NCI-H69 (cell line): ENCODE measurements at regions not wholly inside any gene's neighbourhood (a gene's known extent, or its start where the extent isn't known, plus 50 kb on each side); places are given as distances from the start of the nearest gene placed in this dataset.

Experiments used
- DNase-seq: peaks from one replicate; lab custom pipeline; 2025; lab: John Stamatoyannopoulos, UW

DNA sequence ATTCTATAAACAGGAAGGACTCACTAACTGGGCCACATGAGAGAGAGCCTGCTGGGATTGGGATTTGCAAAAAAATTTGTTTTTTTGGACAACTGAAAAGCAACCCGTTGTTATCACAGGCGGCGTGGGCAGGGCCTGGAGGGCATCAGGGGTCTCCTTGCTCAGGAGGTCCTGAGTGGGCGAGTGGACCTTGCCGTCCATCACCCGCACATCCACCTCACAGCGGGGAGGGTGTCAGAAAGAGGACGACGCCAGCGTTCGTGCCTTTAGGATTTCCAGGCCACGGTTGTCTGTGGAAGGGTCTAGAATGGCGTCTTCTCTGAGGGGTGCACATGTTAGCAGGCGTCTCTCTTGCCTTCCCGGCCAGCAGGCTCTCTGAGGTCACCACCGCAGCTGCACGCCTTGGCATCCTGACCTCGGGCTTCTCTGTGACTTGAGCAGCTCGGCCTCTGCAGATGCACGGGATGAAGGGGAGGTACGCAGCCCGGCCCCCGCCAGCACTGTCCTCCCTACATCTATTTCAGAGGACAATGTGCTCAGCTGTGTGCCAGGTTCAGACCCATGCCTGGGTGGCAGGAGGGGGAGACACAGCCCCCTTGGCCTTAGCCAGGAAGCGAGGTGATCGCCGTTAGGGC lies 749.5 kb downstream of the BRD1 start:
- no peak for DNase-seq

DNA sequence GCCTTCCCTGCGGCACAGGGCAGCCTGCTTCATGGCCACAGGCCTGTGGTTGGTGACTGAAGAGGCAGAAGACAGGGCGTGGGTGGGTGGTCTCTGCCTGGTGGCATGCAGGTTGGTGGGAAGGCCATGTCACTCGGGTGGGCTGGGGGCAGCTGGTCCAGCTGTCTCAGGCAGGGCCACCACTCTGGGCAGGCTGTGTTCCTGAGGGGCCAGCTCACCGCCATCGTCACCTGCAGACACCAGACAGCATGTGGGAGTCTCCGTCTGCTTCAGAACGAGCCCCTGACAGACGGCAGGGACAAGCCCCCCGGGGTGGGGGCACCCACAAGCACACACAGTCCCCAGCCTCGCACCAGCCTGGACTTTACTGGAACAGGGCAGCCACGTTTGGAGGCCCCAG lies 750.1 kb downstream of the BRD1 start:
- DNase-seq: no peak

DNA sequence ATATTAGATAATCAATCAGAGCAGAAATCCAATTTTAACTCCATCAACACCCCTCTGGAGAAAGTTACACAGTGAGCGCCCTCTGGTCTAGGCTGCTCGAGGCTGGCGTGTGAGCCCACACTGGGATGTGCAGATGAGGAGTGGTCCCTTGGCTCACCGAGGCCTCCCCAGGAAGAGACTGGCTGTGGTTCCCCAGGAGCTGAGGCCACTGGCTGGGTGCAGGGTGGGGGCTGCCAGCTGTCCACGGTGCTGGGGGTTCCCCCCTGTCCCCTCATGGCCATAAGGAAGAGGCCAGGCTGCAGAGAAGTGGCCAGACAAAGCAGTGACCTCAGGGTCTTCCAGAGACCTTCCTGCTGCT lies 750.7 kb downstream of the BRD1 start:
- no peak for DNase-seq

DNA sequence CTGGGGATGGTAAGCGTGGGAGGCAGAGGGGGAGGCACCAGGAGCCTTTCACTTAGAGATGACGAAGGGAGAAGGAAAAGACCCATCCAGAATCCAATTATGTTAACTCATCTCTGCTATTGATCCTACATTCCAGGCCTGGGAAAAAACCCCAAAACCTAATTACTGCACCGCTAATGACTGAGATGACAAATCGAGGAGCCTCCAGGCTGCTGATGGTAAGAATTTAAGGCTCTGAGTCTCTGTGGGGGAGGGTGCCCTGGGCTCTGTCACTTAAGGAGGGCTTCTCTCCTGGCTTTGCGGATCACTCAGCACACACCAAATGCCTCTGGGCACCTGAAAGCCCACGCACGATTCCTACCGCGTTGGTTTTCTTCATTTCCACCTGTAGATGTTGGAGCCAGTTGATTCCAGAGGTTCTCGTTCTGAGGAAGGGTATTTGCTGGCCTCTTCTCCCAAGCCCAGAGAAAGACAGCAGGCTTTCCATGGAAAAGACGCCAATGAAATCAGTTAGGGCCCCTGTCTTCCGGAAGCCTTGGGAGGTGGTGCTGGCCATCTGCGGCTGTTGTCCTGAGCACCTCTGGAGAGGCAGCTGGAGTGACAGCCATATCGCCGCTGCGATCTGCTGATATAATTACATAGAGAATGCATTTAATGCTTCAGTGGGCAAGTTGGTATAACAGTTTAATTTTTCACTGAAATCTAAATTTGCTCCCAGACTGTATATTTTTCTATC lies 751.2 kb downstream of the BRD1 start:
- DNase-seq: no peak

DNA sequence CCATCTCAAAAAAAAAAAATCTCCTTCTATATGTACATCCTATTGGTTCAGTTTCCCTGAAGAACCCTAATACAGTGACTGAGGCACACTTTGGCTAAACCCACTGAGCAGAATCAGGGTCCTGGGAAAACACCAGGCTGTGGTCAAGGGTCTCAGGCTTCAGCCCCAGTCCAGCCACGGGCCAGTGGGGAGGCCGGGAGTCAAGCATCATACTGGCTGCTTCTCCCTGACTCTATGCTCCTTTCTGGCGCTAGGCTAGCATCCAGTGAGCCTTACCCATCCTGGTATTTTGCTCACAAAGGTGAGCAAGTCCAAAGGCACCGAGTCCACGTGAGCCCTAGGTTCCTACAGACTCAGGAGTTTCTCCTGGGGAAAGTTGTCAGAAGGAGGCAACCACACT lies 752.5 kb downstream of the BRD1 start:
- no peak for DNase-seq

DNA sequence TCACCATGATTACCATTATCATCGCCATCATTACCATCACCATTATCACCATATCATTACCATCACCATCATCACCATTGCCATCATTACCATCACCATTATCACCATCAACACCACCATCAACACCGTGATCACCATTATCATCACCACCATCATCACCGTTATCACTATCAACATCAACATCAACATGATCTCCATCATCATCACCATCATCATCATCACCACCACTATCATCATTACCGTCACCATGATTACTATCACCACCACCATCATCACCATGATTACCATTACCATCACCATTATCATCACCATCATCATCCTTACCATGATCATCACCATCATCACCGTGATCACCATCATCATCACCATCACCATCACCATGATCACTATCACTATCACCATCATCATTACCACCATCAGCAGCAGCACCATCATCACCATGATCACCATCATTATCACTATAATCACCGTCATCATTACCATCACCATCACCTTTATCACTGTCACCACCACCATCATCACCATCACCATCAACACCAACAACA lies 753.7 kb downstream of the BRD1 start:
- no peak for DNase-seq

DNA sequence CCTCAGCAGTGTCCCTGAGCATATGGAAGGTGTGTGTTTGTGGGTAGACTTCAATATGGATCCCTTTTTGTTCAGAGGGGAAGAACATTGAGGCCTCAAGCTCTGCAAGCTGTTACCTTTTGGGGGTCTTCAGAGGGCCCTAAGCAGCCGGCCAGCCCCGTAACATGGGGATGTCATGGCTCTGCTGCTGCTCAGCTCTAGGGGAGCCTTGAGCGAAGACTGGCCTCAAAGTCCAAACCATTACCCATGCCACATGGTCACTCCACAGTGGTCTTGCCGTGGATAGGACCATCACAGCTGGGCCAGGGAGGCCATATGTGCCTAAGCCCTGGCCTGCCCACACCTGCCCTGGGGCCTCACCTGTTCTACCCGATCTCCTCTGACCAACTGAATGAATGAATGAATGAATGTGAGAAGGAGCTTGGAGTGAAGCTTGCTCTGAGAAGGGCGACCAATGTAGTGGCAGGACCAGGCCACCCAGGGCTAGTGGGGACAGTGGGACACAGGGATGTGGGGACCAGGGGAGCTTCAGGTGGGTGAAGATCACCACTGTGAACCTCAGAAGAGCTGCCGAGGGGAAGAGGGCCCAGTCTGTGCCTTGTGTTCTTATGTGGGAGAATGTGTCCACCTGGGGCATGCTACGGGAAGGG lies 754.6 kb downstream of the BRD1 start:
- DNase-seq: no peak

DNA sequence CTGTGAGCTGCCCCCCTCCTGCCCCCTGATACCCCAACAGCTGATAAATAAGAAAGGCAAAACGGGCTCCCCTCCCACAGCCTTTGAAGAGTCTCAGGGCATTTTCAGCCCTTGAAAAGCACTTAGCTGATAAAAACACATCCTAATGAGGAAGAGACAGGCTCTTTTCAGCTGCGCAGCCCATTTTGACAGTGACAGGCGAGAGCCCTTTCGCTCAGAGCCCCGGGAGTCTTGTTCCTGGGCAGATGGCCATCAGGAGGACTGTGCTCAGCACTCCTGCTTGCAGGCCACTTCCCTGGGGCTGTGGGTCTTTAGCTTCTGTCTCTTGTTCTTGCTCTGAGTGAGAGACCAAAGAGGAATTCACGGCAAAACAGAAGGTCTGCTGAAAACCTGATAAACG lies 757.2 kb downstream of the BRD1 start:
- DNase-seq: no peak

DNA sequence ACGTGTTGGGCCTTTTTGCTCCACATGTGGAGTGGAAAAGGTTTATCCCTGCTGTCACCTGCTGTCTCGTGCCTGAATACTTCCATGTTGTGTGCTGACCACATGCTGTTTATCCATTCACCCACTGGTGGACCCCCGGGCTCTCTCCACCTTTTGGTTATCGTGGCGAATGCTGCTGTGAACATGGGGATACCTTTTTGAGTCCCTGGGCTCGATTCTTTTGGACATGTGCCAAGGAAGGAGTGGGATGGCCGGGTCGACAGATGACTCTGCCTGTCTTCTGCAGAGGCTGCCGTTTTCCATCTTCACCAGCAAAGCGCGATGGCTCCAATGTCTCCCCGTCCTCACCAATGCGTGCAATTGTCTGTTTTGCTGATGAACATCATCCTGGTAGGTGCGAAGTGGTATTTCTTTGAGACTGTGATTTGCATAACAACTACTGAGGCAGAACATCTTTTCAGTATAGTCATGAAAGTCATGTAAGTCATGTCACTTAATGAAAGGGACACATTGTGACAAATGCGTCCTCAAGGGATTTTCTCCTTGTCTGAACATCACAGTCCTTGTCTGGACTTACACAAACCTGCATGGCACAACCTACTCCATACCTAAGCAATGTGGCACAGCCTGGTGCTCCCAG lies 758.7 kb downstream of the BRD1 start:
- no peak for DNase-seq

DNA sequence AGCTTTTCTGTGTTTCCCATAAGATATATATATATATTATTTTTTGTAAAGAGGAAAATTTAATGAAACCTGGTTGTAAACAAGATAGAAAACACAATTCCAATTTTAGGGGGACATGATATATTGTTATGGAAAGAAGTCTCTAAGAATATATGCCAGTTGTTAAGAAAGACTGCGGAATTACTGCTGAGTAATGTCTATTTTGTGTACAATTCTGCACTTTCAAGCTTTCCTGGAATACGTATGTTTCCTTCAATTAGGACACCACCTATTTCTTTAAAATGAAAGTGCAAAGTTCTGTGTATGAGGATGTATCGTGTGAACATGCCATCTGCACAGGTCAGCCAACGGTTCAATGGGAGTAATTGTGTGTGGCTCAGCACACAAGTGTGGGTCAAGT lies 760.2 kb downstream of the BRD1 start:
- peak; percentile 16 for DNase-seq

DNA sequence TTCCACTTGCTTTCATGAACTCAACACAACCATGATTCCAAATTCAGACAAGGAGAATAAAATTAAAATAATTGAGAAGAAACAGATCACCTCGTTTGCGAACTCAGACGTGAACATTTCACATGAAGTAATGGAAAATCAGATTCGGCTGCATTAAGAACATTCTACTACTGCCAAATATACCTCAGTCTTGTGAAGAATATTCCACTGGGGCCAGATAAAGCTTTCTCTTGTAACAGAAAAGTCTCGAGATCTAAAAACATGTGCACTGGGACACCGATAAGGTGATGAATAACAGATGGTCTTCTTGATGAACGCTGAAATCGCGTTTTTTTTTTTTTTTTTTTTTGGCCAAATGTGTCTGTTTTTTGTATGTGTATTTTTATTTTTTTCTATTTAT lies 761.1 kb downstream of the BRD1 start:
- DNase-seq: no peak

DNA sequence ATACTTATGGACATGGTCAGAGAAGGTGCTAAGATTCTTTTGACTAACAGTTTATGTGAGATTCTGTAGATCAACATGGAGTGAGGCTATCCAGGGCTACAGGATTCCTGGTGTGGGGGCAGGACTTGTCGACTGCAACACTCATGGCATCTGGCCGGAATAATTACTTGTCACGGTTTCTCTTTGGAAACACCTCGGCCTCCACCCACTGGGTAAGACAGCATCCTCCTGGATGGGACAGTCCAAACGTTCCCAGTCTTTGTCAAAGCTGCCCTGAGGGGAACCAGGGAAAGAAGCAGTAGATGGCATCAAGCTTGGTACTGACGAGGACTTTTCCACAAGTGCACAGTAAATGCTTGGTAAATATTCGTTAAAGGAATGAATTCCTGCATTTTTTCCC lies 762.8 kb downstream of the BRD1 start:
- no peak for DNase-seq

DNA sequence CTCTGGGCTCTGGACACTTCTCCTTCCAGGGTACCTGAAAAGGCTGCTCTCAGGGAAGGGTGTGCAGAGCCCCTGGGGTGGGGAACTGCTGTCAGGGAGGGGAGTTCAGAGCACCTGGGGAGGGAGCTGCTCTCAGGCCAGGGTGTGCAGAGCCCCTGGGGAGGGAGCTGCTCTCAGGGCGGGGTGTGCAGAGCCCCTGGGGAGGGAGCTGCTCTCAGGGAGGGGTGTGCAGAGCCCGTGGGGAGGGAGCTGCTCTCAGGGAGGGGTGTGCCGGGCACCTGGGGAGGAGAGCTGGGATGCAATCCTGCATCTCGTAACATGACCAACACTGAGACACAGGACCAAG lies 764.2 kb downstream of the BRD1 start:
- peak; percentile 58 for DNase-seq

DNA sequence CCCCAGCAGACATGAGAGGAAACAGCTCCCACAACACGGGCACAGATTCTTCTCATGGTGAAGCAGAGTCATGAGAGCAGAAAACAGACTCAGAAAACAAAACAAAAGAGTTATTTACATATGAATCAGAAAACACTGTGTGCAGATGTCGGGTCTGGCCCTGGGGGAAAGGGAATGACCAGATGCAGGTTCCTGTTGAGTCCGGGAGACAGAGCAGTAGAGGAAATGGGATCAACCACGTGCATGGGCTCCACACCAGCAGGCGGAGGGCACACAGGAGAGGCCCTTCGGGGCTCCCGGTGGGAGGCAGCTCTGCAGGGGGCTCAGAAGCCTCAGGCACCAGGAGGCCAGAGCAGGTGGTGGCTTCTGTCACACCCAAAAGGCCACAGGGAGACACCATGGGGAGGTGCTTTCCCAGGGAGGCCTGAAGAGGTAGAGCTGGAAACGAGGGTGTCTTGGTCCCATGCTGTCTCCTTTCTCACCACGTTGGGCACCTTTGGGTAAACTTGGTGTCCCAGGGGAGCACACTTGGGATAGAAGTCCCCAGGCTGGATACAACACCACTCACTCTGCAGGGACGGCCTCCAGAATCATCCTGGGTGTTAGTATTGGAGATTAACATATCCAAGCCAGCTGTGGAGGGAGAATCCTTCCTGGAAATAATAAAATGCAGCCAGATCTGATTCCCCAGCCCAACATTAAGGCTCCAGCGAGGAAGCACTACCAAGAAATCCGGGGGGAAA lies 764.7 kb downstream of the BRD1 start:
- DNase-seq: peak; percentile 86

DNA sequence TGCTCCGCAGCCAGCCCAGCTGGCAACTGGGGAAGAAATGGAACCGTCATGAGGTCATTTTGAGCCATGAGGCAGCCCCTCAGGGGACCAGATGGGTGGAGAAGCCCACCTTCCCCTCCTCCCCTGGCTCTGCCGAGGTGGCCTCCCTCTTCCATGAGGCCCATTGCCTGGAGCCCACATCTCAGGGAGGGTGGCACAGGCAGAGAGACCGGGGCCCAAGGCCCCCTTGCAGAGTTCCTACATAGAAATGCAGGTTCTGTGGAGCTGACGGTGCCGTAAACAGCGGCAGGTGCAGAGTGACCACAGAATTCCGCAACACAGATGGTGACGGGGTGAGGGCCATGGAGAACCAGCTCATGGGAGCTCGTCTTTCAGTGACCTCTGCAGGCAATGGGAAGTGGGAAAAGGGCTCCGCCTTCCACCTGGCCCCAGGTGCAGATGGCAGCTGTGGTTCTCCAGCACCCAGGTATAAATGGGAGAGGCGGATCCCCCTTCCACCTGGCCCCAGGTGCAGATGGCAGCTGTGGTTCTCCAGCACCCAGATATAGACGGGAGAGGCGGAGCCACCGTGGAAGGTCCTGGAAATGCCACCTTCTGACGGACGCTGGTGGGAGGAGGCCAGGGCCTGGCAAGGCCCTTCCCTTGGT lies 765.4 kb downstream of the BRD1 start:
- peak; percentile 91 for DNase-seq

DNA sequence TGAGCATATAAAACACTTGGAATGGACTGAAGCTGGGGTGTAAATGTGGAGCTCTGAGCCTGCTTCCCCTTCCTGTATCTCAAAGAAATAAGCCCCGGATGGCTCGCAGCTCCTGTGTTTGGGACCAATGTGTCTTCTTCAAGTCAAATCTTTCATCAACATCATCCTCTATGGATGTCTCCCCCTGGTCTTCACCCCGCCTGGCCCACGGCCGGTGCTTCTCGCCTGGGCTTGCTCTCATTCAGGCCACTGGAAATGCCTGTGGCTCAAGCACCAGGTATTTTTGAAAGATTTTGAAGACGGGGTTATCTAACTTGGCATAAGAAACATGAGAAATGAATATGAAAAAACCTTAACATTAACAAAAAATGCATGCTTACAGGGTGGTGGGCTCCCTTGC lies 769.8 kb downstream of the BRD1 start:
- no peak for DNase-seq

DNA sequence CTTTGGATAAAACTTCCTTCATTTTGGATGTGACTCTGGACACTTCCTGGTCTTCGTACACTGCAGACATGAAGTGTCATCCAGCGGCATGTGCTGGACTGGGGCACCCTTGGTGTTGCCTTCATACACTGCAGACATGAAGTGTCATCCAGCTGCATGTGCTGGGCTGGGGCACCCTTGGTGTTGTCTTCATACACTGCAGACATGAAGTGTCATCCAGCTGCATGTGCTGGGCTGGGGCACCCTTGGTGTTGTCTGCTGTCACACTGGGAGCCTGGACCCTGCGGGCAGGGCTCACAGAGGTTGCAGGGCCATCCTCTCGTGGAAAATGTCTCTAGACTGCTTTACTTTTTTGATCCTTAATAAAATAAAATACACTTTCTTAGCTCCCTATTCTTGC lies 771.4 kb downstream of the BRD1 start:
- no peak for DNase-seq

DNA sequence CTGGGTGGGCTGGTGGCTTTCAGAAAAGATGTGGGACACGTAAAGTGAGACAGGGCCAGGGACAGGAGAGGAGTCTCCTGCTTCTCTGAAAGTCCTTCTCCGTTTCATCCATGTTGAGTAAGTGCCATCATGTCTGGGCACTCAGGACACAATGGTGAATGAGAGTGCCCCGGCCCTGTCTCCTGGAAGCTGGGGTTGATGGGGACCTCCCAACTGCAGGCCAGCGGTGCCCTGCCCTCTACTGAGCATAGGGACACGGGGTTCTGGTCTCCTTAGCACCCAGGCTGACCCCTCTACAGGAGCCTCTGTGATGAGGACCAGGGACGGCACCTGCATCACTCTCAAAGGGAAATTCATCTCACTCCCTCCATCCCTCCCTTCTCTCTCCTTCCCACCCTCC lies 772.3 kb downstream of the BRD1 start:
- no peak for DNase-seq

DNA sequence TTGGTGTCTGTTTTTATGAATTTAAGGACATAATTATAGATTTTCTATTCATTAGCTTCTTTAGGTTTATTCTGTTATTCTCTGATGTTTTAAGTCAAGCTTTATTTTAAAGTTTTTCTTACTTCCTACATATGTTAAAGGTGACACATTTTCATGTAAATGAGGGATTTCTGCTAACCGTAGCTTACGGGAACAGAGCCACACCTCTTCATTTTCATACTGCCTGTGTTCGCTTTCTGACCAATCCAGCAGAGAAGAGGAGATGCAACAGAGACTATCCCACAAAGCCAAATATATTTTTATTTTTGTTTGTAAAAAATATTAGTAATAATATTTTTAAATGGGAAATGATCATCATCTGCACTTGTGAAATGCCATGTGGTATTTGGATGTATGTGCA lies 774.1 kb downstream of the BRD1 start:
- DNase-seq: no peak

DNA sequence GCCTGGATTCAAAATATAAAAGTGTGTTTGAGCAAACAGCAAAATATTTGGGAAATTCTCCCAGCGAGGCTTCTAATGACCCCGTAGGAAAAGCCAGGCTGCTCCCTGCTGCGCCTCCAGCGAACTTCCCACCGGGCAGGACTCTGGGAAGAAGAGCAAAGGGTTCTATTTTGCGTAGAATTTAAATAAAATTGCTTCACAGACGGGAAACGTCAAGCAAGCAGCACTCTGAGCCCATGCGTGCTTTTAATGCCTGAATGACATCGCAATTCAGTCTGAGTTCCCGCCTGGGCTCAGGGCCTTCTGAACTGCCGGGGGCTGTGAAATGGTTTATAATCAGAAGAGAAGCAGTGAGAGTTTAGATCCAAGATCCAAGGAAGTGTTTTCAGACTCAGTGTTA lies 775.1 kb downstream of the BRD1 start:
- no peak for DNase-seq

DNA sequence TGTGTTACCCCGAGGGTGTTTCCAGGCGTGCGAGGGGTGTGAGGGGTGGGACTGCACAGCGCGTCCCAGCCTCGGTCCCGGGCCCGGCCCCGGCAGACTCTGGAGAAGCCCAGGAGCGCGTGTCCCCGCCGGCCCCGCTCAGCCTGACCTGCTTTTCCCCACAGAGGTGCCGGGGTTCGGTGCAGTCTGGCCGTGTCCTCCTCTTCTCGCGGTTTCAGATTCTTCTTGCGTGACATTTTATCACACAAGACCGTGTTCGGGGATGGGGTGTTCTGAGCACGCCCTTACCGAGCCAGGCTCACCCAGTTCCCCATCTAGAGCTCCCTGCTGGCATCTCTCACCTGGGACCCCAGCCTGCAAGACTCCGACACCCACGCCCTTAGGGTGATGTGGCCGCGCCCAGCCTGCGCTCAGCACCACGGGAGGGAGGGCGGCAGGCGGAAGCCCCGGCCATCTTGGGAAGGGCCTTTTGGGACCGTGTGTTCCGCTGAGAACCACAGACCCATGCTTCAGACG lies 775.6 kb downstream of the BRD1 start:
- no peak for DNase-seq
